ENCODE measurements at regions not wholly inside any gene's neighbourhood (a gene's known extent, or its start where the extent isn't known, plus 50 kb on each side); places are given as distances from the start of the nearest gene placed in this dataset.

- CTCF ChIA-PET (ENCODE audit: partially characterized antibody), result interaction anchor here (0.5 to 1.8 kb wide), 9 partner anchors 8 to 813 kb away, joined by 3 to 8 read pairs (median 4); no protein-coding TSS in a partner anchor
- FAIRE-seq (no peak), DNase-seq (ENCODE audit: low read depth in 1 of 2, low spot score in 2 of 2) (no peak)
- Histone ChIP-seq H2AFZ (ENCODE audit: low read length) (no peak overlapping the region), H3K23ac (ENCODE audit: insufficient read length) (no peak overlapping the region), H3K4me2 (ENCODE audit: insufficient read depth in 1 of 2, low read depth in 2 of 2, low read length in 2 of 2) (no peak overlapping the region), H3K27ac (ENCODE audit: low read depth, low read length) (no peak overlapping the region), H2AK5ac (ENCODE audit: low read depth, low read length) (no peak overlapping the region), H3K79me1 (ENCODE audit: low read depth, low read length) (no peaks in the 10 kb centered on the region), H3K4ac (replicated peaks; ENCODE audit: insufficient read length, low read depth, low read length) (no peak overlapping the region), H2BK15ac (ENCODE audit: low read length) (no peak overlapping the region), H2BK120ac (replicated peaks; ENCODE audit: low read depth, low read length) (no peak overlapping the region), H4K5ac (ENCODE audit: insufficient read length, low read depth, low read length) (no peak overlapping the region), H3K9me3 (ENCODE audit: insufficient read depth in 2 of 2, low read depth in 1 of 2, low read length in 1 of 2) (no peaks in the 10 kb centered on the region), H2BK20ac (ENCODE audit: low read length) (no peak overlapping the region), H4K91ac (replicated peaks; ENCODE audit: insufficient read length, low read length) (no peak overlapping the region), H4K20me1 (replicated peaks in 1 of 2; ENCODE audit: control insufficient read depth in 1 of 2, insufficient read depth in 2 of 2, low read length in 2 of 2) (no peaks in the 10 kb centered on the region), H3K27me3 (replicated peaks in 1 of 4; ENCODE audit: control insufficient read depth in 3 of 4, extremely low read depth in 1 of 4, insufficient read depth in 3 of 4, low read length in 3 of 4) (no peaks in the 10 kb centered on the region), H3K9ac (replicated peaks in 1 of 4; ENCODE audit: extremely low read depth in 1 of 4, low read depth in 3 of 4, low read length in 3 of 4) (no peak overlapping the region), H3K4me1 (replicated peaks in 1 of 4; ENCODE audit: control insufficient read depth in 3 of 4, insufficient read depth in 4 of 4, low read length in 3 of 4) (peaks cover 0 to 10% (median 8%) of the 10 kb centered on the region in 4 experiments; a peak in 5 of 7 replicates), H2BK12ac (ENCODE audit: low read depth, low read length) (no peak overlapping the region), H3K36me3 (ENCODE audit: control insufficient read depth in 2 of 4, insufficient read depth in 4 of 4, low read length in 3 of 4) (no peaks in the 10 kb centered on the region), H3K14ac (ENCODE audit: insufficient read length) (no peak overlapping the region), H2BK5ac (ENCODE audit: low read depth, low read length) (no peak overlapping the region), H3K23me2 (ENCODE audit: low read depth, low read length) (no peaks in the 10 kb centered on the region), H4K8ac (ENCODE audit: extremely low read depth, insufficient read depth, low read length) (no peak overlapping the region), H3K56ac (replicated peaks; ENCODE audit: insufficient read length, low read depth, low read length) (no peak overlapping the region), H3K4me3 (ENCODE audit: extremely low read depth in 1 of 4, insufficient read depth in 2 of 4, low read depth in 3 of 4, low read length in 4 of 4) (no peak overlapping the region), H3K18ac (ENCODE audit: extremely low read depth, low read length) (no peak overlapping the region), H3K79me2 (ENCODE audit: control insufficient read depth in 1 of 2, insufficient read depth in 2 of 2, low read length in 2 of 2) (no peaks in the 10 kb centered on the region)
- POLR2A ChIA-PET (ENCODE audit: partially characterized antibody), result interaction anchor here (2.6 kb wide), 1 partner anchor 167 kb away, joined by 7 read pairs; the partner anchor contains the start of gene SERTAD2
- 96% methylated on average over 11 of the region's 11 CpGs; no CpG with 5 or more reads in 1 of the 2 experiments for WGBS, 2 experiments (ENCODE audit: extremely low coverage in 1 of 2, insufficient coverage in 1 of 2, insufficient read length in 1 of 2, insufficient replicate concordance in 2 of 2, low coverage in 1 of 2, low lambda C conversion rate in 2 of 2, missing lambda C conversion rate in 1 of 2)
- no peak for TF ChIP-seq CREB1 (IDR thresholded peaks at IDR 0.05)
- TF ChIP-seq BRCA1 (IDR thresholded peaks at IDR 0.05; ENCODE audit: low read depth, low read length), result no peak
- no peak for TF ChIP-seq CHD2 (IDR thresholded peaks at IDR 0.05; ENCODE audit: low read length)
- TF ChIP-seq NRF1 (IDR thresholded peaks at IDR 0.05; ENCODE audit: low read depth, low read length), result no peak
- no peak for TF ChIP-seq GTF2F1 (IDR thresholded peaks at IDR 0.05; ENCODE audit: borderline replicate concordance, low read depth, low read length)
- TF ChIP-seq SIX5 (IDR thresholded peaks at IDR 0.05; ENCODE audit: low read depth, low read length), result no peak
- no peak for TF ChIP-seq KDM4A (IDR thresholded peaks at IDR 0.05; ENCODE audit: low read depth, low read length, severe bottlenecking)
- TF ChIP-seq JUN (IDR thresholded peaks at IDR 0.05; ENCODE audit: low read depth, low read length), result no peak
- TF ChIP-seq HDAC2 (IDR thresholded peaks at IDR 0.05; ENCODE audit: borderline replicate concordance in 1 of 2, low read depth in 2 of 2, low read length in 2 of 2), result no peak
- no peak for TF ChIP-seq JUND (IDR thresholded peaks at IDR 0.05; ENCODE audit: low read length)
- no peak for TF ChIP-seq SAP30 (IDR thresholded peaks at IDR 0.05; ENCODE audit: insufficient read depth, insufficient replicate concordance, low read length)
- TF ChIP-seq EZH2 (IDR thresholded peaks at IDR 0.05; ENCODE audit: low read depth, low read length, severe bottlenecking), result no peak
- TF ChIP-seq CHD1 (IDR thresholded peaks at IDR 0.05; ENCODE audit: low read depth, low read length), result no peak
Observed at GRCh38 chr2:64819774-64820688, 166.3 kb upstream of the SERTAD2 start.

All from H1 (cell line).